Chondrocyte (in vitro differentiated cells): ENCODE measurements at regions not wholly inside any gene's neighbourhood (a gene's known extent, or its start where the extent isn't known, plus 50 kb on each side); places are given as distances from the start of the nearest gene placed in this dataset.

Experiments used
- DNase-seq: peaks from one replicate; pipeline ENCODE4 v3.0.0; 2021; ENCODE audit warnings: mixed read lengths, low spot score
- H3K27ac Mint-ChIP-seq: one replicate; pipeline ENCODE4 v1.8.0; 2021; ENCODE audit warnings: mild to moderate bottlenecking, moderate library complexity, mixed read lengths; ENCODE audit not compliant: unreplicated experiment
- H3K27me3 Mint-ChIP-seq: 2 replicates; pipeline ENCODE4 v1.8.0; 2021; ENCODE audit warnings: low read depth, mixed read lengths
- H3K36me3 Mint-ChIP-seq: 2 replicates; pipeline ENCODE4 v1.8.0; 2021; ENCODE audit warnings: low read depth, mixed read lengths
- H3K4me1 Mint-ChIP-seq: 2 replicates; pipeline ENCODE4 v1.8.0; 2021; ENCODE audit warnings: low read depth, mild to moderate bottlenecking, mixed read lengths
- H3K4me3 Mint-ChIP-seq: one replicate; pipeline ENCODE4 v1.8.0; 2021; ENCODE audit warnings: mild to moderate bottlenecking, moderate library complexity, mixed read lengths; ENCODE audit not compliant: unreplicated experiment
- H3K9me3 Mint-ChIP-seq: 2 replicates; pipeline ENCODE4 v1.8.0; 2021; ENCODE audit warnings: low read depth, mixed read lengths
- CTCF ChIP-seq: fragments of 200-600 bp; sonication (generic); IDR thresholded peaks from 2 replicates; pipeline ENCODE4 v1.5.0; 2021; ENCODE audit warnings: antibody characterized with exemption, mild to moderate bottlenecking, moderate library complexity

- no peak overlapping the region for H3K27ac Mint-ChIP-seq
- H3K9me3 Mint-ChIP-seq, result peaks cover 9% of the 10 kb centered on the region
- no peaks in the 10 kb centered on the region for H3K27me3 Mint-ChIP-seq
- H3K36me3 Mint-ChIP-seq, result no peaks in the 10 kb centered on the region
- no peak overlapping the region for H3K4me3 Mint-ChIP-seq
- no peaks in the 10 kb centered on the region for H3K4me1 Mint-ChIP-seq
- no peak for DNase-seq
- TF ChIP-seq CTCF, result no peak
These were observed 482.8 kb downstream of the PRKD1 start for GRCh38 chr14:29444805-29445204.

GRCh38 chr14:29446971-29447370 is 480.7 kb downstream of the PRKD1 start:
- Mint-ChIP-seq H3K4me1 (no peaks in the 10 kb centered on the region), H3K9me3 (peaks cover 9% of the 10 kb centered on the region), H3K4me3 (no peak overlapping the region), H3K27ac (no peak overlapping the region), H3K27me3 (peaks cover 4% of the 10 kb centered on the region), H3K36me3 (no peaks in the 10 kb centered on the region)
- TF ChIP-seq CTCF, result no peak
- DNase-seq, result no peak

GRCh38 chr14:29451941-29452340 is 475.7 kb downstream of the PRKD1 start:
- no peaks in the 10 kb centered on the region for H3K36me3 Mint-ChIP-seq
- no peak for DNase-seq
- no peaks in the 10 kb centered on the region for H3K9me3 Mint-ChIP-seq
- TF ChIP-seq CTCF, result no peak
- H3K4me1 Mint-ChIP-seq, result no peaks in the 10 kb centered on the region
- H3K4me3 Mint-ChIP-seq, result no peak overlapping the region
- H3K27ac Mint-ChIP-seq, result no peak overlapping the region
- H3K27me3 Mint-ChIP-seq, result peaks cover 4% of the 10 kb centered on the region

GRCh38 chr14:29453045-29453444 is 474.6 kb downstream of the PRKD1 start:
- Mint-ChIP-seq H3K4me1 (no peaks in the 10 kb centered on the region), H3K4me3 (no peak overlapping the region), H3K27ac (no peak overlapping the region), H3K9me3 (no peaks in the 10 kb centered on the region), H3K27me3 (peaks cover 4% of the 10 kb centered on the region), H3K36me3 (no peaks in the 10 kb centered on the region)
- TF ChIP-seq CTCF, result no peak
- no peak for DNase-seq

GRCh38 chr14:29454026-29454693 is 473.5 kb downstream of the PRKD1 start:
- Mint-ChIP-seq H3K9me3 (no peaks in the 10 kb centered on the region), H3K4me3 (no peak overlapping the region), H3K36me3 (no peaks in the 10 kb centered on the region), H3K27me3 (peaks cover 4% of the 10 kb centered on the region), H3K27ac (no peak overlapping the region), H3K4me1 (no peaks in the 10 kb centered on the region)
- TF ChIP-seq CTCF, result no peak
- no peak for DNase-seq
